ENCODE measurements at regions not wholly inside any gene's neighbourhood (a gene's known extent, or its start where the extent isn't known, plus 50 kb on each side); places are given as distances from the start of the nearest gene placed in this dataset.

DNA sequence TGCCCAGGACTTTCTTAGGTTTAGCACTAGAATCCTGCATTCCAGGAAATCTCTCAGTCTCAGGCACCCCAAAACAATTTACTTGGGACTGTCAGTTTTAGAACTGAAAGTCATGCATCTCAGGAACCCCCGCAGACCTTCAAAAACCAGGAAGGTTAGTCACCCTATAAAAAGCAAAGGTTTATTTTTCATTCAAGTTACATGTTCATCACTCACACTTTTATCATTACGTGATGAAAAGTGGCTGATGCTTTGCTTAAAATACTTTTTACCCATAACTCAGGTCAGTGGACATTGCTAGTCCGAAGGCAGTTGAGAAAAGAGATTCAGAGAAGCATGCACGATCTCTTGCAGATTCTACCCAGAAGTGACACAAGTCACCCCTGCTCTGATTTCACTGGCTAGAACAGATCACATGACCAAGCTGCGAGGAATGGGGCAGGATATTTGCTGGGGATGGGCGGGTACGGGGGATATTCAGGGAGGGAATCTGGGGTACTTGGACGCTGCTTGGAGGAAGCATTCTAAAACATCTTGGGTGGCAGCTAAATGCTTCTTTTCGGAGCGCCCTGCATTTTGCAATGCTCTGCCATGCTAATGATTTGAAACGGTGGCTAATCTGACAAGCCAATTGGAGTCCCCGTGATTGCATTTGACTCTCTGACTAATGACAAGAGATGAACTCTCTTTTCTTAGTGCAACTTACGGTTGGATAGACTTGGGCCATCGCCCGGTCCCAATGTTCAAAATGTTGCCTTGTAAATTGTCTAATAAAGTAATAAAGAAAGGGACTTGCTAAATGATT, 110.2 kb downstream of the MIAT start:
- FAIRE-seq, result no peak
- Histone ChIP-seq H3K4me1 (ENCODE audit: control insufficient read depth, extremely low read depth, insufficient read depth, low read length) (peaks cover 6% of the 10 kb centered on the region), H3K27me3 (ENCODE audit: control insufficient read depth, extremely low read depth, insufficient read depth, low read length) (no peaks in the 10 kb centered on the region), H3K27ac (ENCODE audit: control insufficient read depth, insufficient read depth, low read length) (no peak overlapping the region), H3K36me3 (ENCODE audit: control insufficient read depth in 2 of 2, extremely low read depth in 1 of 2, insufficient read depth in 2 of 2, low read length in 2 of 2) (no peaks in the 10 kb centered on the region), H3K9me3 (ENCODE audit: control insufficient read depth, low read depth, low read length) (no peaks in the 10 kb centered on the region), H4K20me1 (ENCODE audit: control insufficient read depth, extremely low read depth, insufficient read depth, low read length) (no peaks in the 10 kb centered on the region), H3K79me2 (ENCODE audit: control insufficient read depth, insufficient read depth, low read length) (no peaks in the 10 kb centered on the region), H3K9me1 (ENCODE audit: control insufficient read depth, extremely low read depth, insufficient read depth, low read length) (no peaks in the 10 kb centered on the region), H2AFZ (ENCODE audit: control insufficient read depth, low read length) (no peak overlapping the region), H3K4me2 (ENCODE audit: control insufficient read depth, extremely low read depth, insufficient read depth, low read depth, low read length) (no peak overlapping the region), H3K9ac (ENCODE audit: control insufficient read depth, extremely low read depth, insufficient read depth, low read length) (no peak overlapping the region), H3K4me3 (ENCODE audit: control insufficient read depth in 2 of 3, extremely low read depth in 1 of 3, insufficient read depth in 2 of 3, low read depth in 1 of 3, low read length in 3 of 3) (no peak overlapping the region)
- dilution Hi-C loops (cut with MboI; ENCODE audit: extremely low pct_ligation_motif_present, low sequenced_read_pairs), result no loop called here
- no peak for DNase-seq (ENCODE audit: low read depth, low spot score)
- TF ChIP-seq EZH2 (IDR thresholded peaks at IDR 0.05; ENCODE audit: low read length), result no peak
- TF ChIP-seq, protein P1, sequence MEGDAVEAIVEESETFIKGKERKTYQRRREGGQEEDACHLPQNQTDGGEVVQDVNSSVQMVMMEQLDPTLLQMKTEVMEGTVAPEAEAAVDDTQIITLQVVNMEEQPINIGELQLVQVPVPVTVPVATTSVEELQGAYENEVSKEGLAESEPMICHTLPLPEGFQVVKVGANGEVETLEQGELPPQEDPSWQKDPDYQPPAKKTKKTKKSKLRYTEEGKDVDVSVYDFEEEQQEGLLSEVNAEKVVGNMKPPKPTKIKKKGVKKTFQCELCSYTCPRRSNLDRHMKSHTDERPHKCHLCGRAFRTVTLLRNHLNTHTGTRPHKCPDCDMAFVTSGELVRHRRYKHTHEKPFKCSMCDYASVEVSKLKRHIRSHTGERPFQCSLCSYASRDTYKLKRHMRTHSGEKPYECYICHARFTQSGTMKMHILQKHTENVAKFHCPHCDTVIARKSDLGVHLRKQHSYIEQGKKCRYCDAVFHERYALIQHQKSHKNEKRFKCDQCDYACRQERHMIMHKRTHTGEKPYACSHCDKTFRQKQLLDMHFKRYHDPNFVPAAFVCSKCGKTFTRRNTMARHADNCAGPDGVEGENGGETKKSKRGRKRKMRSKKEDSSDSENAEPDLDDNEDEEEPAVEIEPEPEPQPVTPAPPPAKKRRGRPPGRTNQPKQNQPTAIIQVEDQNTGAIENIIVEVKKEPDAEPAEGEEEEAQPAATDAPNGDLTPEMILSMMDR (optimal IDR thresholded peaks at IDR 0.05 in 1 of 3, IDR thresholded peaks at IDR 0.05 in 1 of 3, conservative IDR thresholded peaks at IDR 0.05 in 1 of 3; ENCODE audit: extremely low read depth in 1 of 3, insufficient read depth in 2 of 3, low read length in 3 of 3), result no peak

DNA sequence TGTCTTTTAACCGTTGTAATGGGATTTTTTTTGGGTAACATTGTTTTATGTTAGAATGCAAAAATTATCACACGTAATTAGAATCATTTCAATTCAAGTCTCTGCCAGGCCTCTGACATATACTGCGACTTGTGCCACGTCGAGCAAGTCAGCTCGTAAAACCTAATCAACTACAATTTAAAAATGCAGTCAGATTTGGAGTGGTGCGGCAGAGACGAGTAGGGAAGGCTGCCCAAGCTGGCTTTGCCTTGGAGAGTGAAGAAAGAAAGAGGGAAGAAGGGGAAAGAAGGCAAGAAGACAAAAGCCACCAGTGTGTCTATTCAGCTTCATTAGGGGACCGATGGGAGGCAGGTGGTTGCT, 110.7 kb downstream of the MIAT start:
- Histone ChIP-seq H3K27ac (ENCODE audit: control insufficient read depth, insufficient read depth, low read length) (no peak overlapping the region), H3K27me3 (ENCODE audit: control insufficient read depth, extremely low read depth, insufficient read depth, low read length) (no peaks in the 10 kb centered on the region), H3K9me1 (ENCODE audit: control insufficient read depth, extremely low read depth, insufficient read depth, low read length) (no peaks in the 10 kb centered on the region), H3K4me2 (ENCODE audit: control insufficient read depth, extremely low read depth, insufficient read depth, low read depth, low read length) (no peak overlapping the region), H3K4me1 (ENCODE audit: control insufficient read depth, extremely low read depth, insufficient read depth, low read length) (peaks cover 6% of the 10 kb centered on the region), H3K9me3 (ENCODE audit: control insufficient read depth, low read depth, low read length) (no peaks in the 10 kb centered on the region), H3K79me2 (ENCODE audit: control insufficient read depth, insufficient read depth, low read length) (no peaks in the 10 kb centered on the region), H3K36me3 (ENCODE audit: control insufficient read depth in 2 of 2, extremely low read depth in 1 of 2, insufficient read depth in 2 of 2, low read length in 2 of 2) (no peaks in the 10 kb centered on the region), H3K4me3 (ENCODE audit: control insufficient read depth in 2 of 3, extremely low read depth in 1 of 3, insufficient read depth in 2 of 3, low read depth in 1 of 3, low read length in 3 of 3) (no peak overlapping the region), H4K20me1 (ENCODE audit: control insufficient read depth, extremely low read depth, insufficient read depth, low read length) (no peaks in the 10 kb centered on the region), H3K9ac (ENCODE audit: control insufficient read depth, extremely low read depth, insufficient read depth, low read length) (no peak overlapping the region), H2AFZ (ENCODE audit: control insufficient read depth, low read length) (no peak overlapping the region)
- dilution Hi-C loops (cut with MboI; ENCODE audit: extremely low pct_ligation_motif_present, low sequenced_read_pairs), result no loop called here
- no peak for FAIRE-seq
- no peak for DNase-seq (ENCODE audit: low read depth, low spot score)
- TF ChIP-seq, protein P1 (optimal IDR thresholded peaks at IDR 0.05 in 1 of 3, IDR thresholded peaks at IDR 0.05 in 1 of 3, conservative IDR thresholded peaks at IDR 0.05 in 1 of 3; ENCODE audit: extremely low read depth in 1 of 3, insufficient read depth in 2 of 3, low read length in 3 of 3), result no peak
- no peak for TF ChIP-seq EZH2 (IDR thresholded peaks at IDR 0.05; ENCODE audit: low read length)

Data from keratinocyte (primary cell).